ENCODE measurements at regions not wholly inside any gene's neighbourhood (a gene's known extent, or its start where the extent isn't known, plus 50 kb on each side); places are given as distances from the start of the nearest gene placed in this dataset.
A peak's percentile ranks its signal among the peaks of the same experiment; 100 is the strongest.

- Histone ChIP-seq H3K9me3 (replicated peaks) (no peaks in the 10 kb centered on the region), H3K36me3 (no peaks in the 10 kb centered on the region), H3K4me1 (replicated peaks) (peaks cover 37% of the 10 kb centered on the region), H3K27me3 (replicated peaks) (no peaks in the 10 kb centered on the region), H3K27ac (peak overlapping the region; percentile 81), H3K4me3 (no peak overlapping the region)
- DNase-seq (ENCODE audit: low read depth in 1 of 2, low spot score in 2 of 2) = peak in 1 of 2 experiments; percentile 72
Observed at GRCh38 chr5:93186076-93186682, 394.8 kb downstream of the NR2F1-AS1 start.

DNA sequence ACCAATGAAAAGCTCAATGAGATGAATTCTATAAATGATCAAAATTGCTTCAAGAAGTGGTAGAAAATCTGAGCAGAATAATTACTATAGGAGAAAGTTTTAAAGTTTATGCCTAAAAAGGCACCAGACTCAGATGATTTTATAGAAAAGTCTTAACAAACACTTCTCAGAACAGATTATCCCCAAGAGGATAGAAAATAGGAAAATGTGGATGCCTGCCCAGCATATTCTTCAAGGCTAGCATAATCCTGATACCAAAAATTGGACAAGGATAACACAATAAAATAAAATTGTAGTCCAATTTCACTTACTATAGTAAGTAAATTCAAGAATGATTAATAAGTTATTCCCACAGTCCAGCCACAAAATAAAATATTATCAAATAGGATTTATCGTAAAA, 397.0 kb downstream of the NR2F1-AS1 start:
- DNase-seq (ENCODE audit: low read depth in 1 of 2, low spot score in 2 of 2) = no peak
- H3K27ac ChIP-seq = no peak overlapping the region
- H3K9me3 ChIP-seq (replicated peaks) = no peaks in the 10 kb centered on the region
- H3K4me3 ChIP-seq = no peak overlapping the region
- peaks cover 20% of the 10 kb centered on the region for H3K4me1 ChIP-seq (replicated peaks)
- no peaks in the 10 kb centered on the region for H3K36me3 ChIP-seq
- no peaks in the 10 kb centered on the region for H3K27me3 ChIP-seq (replicated peaks)

DNA sequence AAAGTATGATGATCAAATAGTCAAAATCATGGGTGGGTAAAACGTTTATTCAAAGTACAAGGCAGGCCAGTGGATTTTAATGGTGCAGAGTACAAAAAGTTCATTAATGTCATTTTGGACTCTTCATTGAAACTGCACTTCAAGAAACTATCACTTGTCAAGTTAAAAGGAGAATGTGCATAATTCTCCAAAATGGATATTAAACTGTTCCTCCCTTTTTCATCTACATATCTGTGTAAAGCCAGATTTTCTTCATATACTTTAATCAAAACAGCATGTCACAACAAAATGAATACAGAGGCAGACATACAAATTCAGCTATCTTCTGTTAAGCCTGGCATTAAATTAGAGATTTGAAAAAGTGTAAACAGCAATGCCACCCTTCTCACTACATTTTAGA, 401.6 kb downstream of the NR2F1-AS1 start:
- Histone ChIP-seq H3K4me1 (replicated peaks) (no peaks in the 10 kb centered on the region), H3K27me3 (replicated peaks) (no peaks in the 10 kb centered on the region), H3K9me3 (replicated peaks) (0 out of 2 replicates have a peak, but pooled peaks cover 3% of the 10 kb centered on the region), H3K27ac (no peak overlapping the region), H3K4me3 (no peak overlapping the region), H3K36me3 (no peaks in the 10 kb centered on the region)
- DNase-seq (ENCODE audit: low read depth in 1 of 2, low spot score in 2 of 2) = no peak

GRCh38 chr5:93174930-93175329, 406.1 kb downstream of the NR2F1-AS1 start:
- Histone ChIP-seq H3K4me1 (replicated peaks) (no peaks in the 10 kb centered on the region), H3K4me3 (no peak overlapping the region), H3K27me3 (replicated peaks) (no peaks in the 10 kb centered on the region), H3K9me3 (replicated peaks) (0 out of 2 replicates have a peak, but pooled peaks cover 3% of the 10 kb centered on the region), H3K36me3 (no peaks in the 10 kb centered on the region), H3K27ac (no peak overlapping the region)
- DNase-seq (ENCODE audit: low read depth in 1 of 2, low spot score in 2 of 2) = no peak

GRCh38 chr5:93165559-93165958, 415.5 kb downstream of the NR2F1-AS1 start:
- Histone ChIP-seq H3K4me1 (replicated peaks) (peaks cover 28% of the 10 kb centered on the region), H3K36me3 (no peaks in the 10 kb centered on the region), H3K27me3 (replicated peaks) (no peaks in the 10 kb centered on the region), H3K27ac (no peak overlapping the region), H3K9me3 (replicated peaks) (no peaks in the 10 kb centered on the region), H3K4me3 (no peak overlapping the region)
- no peak for DNase-seq (ENCODE audit: low read depth in 1 of 2, low spot score in 2 of 2)

DNA sequence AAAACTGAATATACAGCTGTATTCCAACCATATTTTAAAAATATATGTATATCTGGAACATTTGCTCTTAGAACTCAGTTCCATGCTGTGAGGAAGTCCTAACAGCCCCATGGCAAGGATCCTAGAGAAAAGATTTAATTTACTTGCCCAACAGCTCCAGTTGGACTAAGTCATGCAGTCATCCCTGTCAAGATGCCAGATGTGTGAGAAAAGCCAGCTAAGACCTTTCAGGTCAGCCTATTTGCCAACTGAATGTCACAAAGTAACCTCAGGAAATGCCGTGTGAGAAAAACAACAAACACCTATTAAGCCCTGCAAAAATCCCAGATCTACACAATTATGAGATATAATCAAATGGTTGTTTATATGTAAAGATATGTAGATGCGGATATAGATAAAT, 416.3 kb downstream of the NR2F1-AS1 start:
- Histone ChIP-seq H3K4me3 (no peak overlapping the region), H3K36me3 (no peaks in the 10 kb centered on the region), H3K9me3 (replicated peaks) (no peaks in the 10 kb centered on the region), H3K27ac (no peak overlapping the region), H3K27me3 (replicated peaks) (no peaks in the 10 kb centered on the region), H3K4me1 (replicated peaks) (peaks cover 28% of the 10 kb centered on the region)
- DNase-seq (ENCODE audit: low read depth in 1 of 2, low spot score in 2 of 2) = peak in 1 of 2 experiments; percentile 41

GRCh38 chr5:93163010-93163663, 417.9 kb downstream of the NR2F1-AS1 start:
- Histone ChIP-seq H3K4me3 (no peak overlapping the region), H3K27ac (peak overlapping the region; percentile 76), H3K27me3 (replicated peaks) (no peaks in the 10 kb centered on the region), H3K9me3 (replicated peaks) (no peaks in the 10 kb centered on the region), H3K36me3 (no peaks in the 10 kb centered on the region), H3K4me1 (replicated peaks) (peaks cover 28% of the 10 kb centered on the region)
- peak in 1 of 2 experiments; percentile 72 for DNase-seq (ENCODE audit: low read depth in 1 of 2, low spot score in 2 of 2)

- DNase-seq (ENCODE audit: low read depth in 1 of 2, low spot score in 2 of 2) = peak; percentile 28 to 42
- Histone ChIP-seq H3K36me3 (no peaks in the 10 kb centered on the region), H3K4me1 (replicated peaks) (peaks cover 28% of the 10 kb centered on the region), H3K9me3 (replicated peaks) (no peaks in the 10 kb centered on the region), H3K27ac (peak overlapping the region; percentile 76), H3K4me3 (no peak overlapping the region), H3K27me3 (replicated peaks) (no peaks in the 10 kb centered on the region)
Observed at GRCh38 chr5:93161661-93162654, 419.1 kb downstream of the NR2F1-AS1 start.

DNA sequence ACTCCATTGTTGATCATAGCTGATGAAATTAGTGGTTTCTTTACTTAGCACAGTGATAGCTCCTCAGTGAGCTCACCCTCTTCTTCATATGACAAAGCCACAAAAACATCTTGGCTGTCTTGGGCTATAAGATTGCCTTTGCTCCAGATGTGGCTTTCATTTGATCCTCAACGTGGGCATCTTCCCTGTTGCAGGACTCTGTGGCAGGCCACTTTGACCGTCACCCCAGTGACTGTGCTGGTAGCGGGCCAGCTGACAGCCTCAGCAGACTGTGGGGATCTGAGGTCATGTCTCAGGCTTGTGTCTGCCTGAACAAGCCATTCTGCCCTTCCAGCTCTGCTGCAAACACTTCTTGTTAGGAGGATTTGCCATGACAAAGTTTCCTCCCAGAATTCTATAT, 422.2 kb downstream of the NR2F1-AS1 start:
- H3K4me3 ChIP-seq = no peak overlapping the region
- no peak overlapping the region for H3K27ac ChIP-seq
- DNase-seq (ENCODE audit: low read depth in 1 of 2, low spot score in 2 of 2) = no peak
- no peaks in the 10 kb centered on the region for H3K36me3 ChIP-seq
- no peaks in the 10 kb centered on the region for H3K9me3 ChIP-seq (replicated peaks)
- no peaks in the 10 kb centered on the region for H3K27me3 ChIP-seq (replicated peaks)
- peaks cover 23% of the 10 kb centered on the region for H3K4me1 ChIP-seq (replicated peaks)

GRCh38 chr5:93156566-93156965, 424.5 kb downstream of the NR2F1-AS1 start:
- Histone ChIP-seq H3K27ac (no peak overlapping the region), H3K9me3 (replicated peaks) (no peaks in the 10 kb centered on the region), H3K4me1 (replicated peaks) (peaks cover 9% of the 10 kb centered on the region), H3K36me3 (no peaks in the 10 kb centered on the region), H3K4me3 (no peak overlapping the region), H3K27me3 (replicated peaks) (no peaks in the 10 kb centered on the region)
- DNase-seq (ENCODE audit: low read depth in 1 of 2, low spot score in 2 of 2) = no peak

- Histone ChIP-seq H3K27me3 (replicated peaks) (no peaks in the 10 kb centered on the region), H3K4me3 (no peak overlapping the region), H3K4me1 (replicated peaks) (peaks cover 21% of the 10 kb centered on the region), H3K27ac (no peak overlapping the region), H3K36me3 (no peaks in the 10 kb centered on the region), H3K9me3 (replicated peaks) (no peaks in the 10 kb centered on the region)
- no peak for DNase-seq (ENCODE audit: low read depth in 1 of 2, low spot score in 2 of 2)
Observed at GRCh38 chr5:93154535-93154934, 426.5 kb downstream of the NR2F1-AS1 start.

DNA sequence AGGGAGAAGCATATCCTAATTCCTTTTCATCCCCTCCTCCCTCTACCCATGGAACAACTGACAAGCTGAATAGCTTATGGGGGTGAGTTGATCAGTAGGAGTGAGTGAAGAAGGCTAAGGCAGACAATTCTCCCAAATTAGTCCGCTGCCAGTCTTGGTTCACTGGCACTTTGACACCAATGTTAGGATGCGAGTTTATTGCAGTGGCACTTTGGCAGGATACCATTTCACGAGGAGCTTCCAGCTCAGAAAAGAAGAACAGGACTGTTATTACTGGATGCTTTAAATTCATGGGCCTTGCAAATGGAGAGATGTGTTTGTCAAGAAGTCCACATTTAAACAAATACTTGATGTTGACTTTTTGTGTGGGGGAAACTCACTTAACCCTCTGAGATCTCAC, 427.6 kb downstream of the NR2F1-AS1 start:
- H3K4me3 ChIP-seq = no peak overlapping the region
- H3K9me3 ChIP-seq (replicated peaks) = no peaks in the 10 kb centered on the region
- no peaks in the 10 kb centered on the region for H3K27me3 ChIP-seq (replicated peaks)
- no peak for DNase-seq (ENCODE audit: low read depth in 1 of 2, low spot score in 2 of 2)
- H3K27ac ChIP-seq = no peak overlapping the region
- H3K36me3 ChIP-seq = no peaks in the 10 kb centered on the region
- peaks cover 21% of the 10 kb centered on the region for H3K4me1 ChIP-seq (replicated peaks)

- Histone ChIP-seq H3K27ac (peak overlapping the region; percentile 52), H3K27me3 (replicated peaks) (no peaks in the 10 kb centered on the region), H3K4me3 (peak overlapping the region; percentile 5; the same call in 1 of the 2 replicates), H3K4me1 (replicated peaks) (peaks cover 21% of the 10 kb centered on the region), H3K36me3 (no peaks in the 10 kb centered on the region), H3K9me3 (replicated peaks) (no peaks in the 10 kb centered on the region)
- DNase-seq (ENCODE audit: low read depth in 1 of 2, low spot score in 2 of 2) = peak in 1 of 2 experiments; percentile 33
Observed at GRCh38 chr5:93151896-93152295, 429.1 kb downstream of the NR2F1-AS1 start.

DNA sequence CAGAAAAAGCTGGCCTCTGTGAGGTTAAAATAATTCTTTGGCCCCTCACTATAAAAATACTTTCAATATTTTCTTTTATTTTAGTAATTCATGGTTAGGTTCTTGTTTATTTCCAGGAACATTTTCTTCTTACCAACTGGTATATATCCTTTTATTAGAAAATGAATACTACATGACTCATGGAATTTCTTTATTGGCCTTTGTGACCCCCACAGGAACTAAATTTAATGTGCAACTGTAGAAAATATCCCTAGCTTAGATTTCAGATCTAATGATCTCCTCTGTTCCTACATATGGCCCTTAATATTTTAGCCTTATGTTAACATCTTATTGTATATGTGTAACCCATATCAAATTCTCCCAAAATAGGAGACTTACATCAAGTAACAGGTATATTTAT, 429.9 kb downstream of the NR2F1-AS1 start:
- no peaks in the 10 kb centered on the region for H3K27me3 ChIP-seq (replicated peaks)
- peaks cover 21% of the 10 kb centered on the region for H3K4me1 ChIP-seq (replicated peaks)
- H3K4me3 ChIP-seq = no peak overlapping the region
- no peak for DNase-seq (ENCODE audit: low read depth in 1 of 2, low spot score in 2 of 2)
- H3K27ac ChIP-seq = peak overlapping the region; percentile 52
- H3K9me3 ChIP-seq (replicated peaks) = no peaks in the 10 kb centered on the region
- H3K36me3 ChIP-seq = no peaks in the 10 kb centered on the region
